ENCODE measurements at regions not wholly inside any gene's neighbourhood (a gene's known extent, or its start where the extent isn't known, plus 50 kb on each side); places are given as distances from the start of the nearest gene placed in this dataset.
A peak's percentile ranks its signal among the peaks of the same experiment; 100 is the strongest.

DNA sequence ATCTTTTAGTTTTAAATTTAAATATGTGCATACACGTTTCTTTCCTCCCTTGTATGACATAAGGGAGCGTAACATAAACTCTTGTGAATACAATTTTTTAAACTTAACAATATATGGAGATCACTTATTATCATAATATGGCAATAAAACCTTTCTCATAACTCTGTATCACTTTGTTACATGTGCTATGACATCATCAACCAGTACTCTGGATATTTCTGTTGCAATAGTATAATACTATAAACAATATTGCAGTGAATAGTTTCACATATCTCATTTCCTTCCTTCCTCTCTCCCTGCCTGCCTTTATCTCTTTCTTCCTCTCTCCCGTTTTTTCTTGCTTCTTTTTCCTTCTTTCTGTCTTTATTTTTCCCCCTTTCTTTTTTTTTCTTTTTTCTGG is 1278.0 kb upstream of the CNTN5 start:
- no peaks in the 10 kb centered on the region for H3K9me1 ChIP-seq (ENCODE audit: control insufficient read depth, insufficient read depth, low read length)
- H3K27ac ChIP-seq (ENCODE audit: extremely low read depth, low read depth, low read length): no peak overlapping the region
- no peak overlapping the region for H3K4me3 ChIP-seq
- ChIA-PET POLR2A (interaction anchor here (0.6 kb wide), 1 partner anchor 89 kb away, joined by 3 read pairs; no protein-coding TSS in a partner anchor), CTCF (ENCODE audit: low intra/inter-chr PET ratio) (no interaction called here)
- no peaks in the 10 kb centered on the region for H3K36me3 ChIP-seq (ENCODE audit: control insufficient read depth, insufficient read depth, low read length)
- ATAC-seq (no peak), FAIRE-seq (no peak), DNase-seq (ENCODE audit: extremely low read depth in 1 of 4, low spot score in 3 of 4) (no peak)
- H3K4me2 ChIP-seq (ENCODE audit: insufficient read depth, low read length): no peak overlapping the region
- no TSS peak for BruUV-seq (replicated peaks)
- H3K79me2 ChIP-seq (ENCODE audit: control insufficient read depth, insufficient read depth, low read length): no peaks in the 10 kb centered on the region
- H4K20me1 ChIP-seq (replicated peaks; ENCODE audit: control insufficient read depth, insufficient read depth, low read length): no peaks in the 10 kb centered on the region
- peaks cover 0 to 4% of the 10 kb centered on the region in 2 experiments; a peak in 2 of 5 replicates for H3K4me1 ChIP-seq (replicated peaks in 1 of 2; ENCODE audit: control insufficient read depth in 2 of 2, insufficient read depth in 2 of 2, low read length in 2 of 2)
- WGBS (ENCODE audit: insufficient coverage, low coverage, missing lambda C conversion rate): 40% methylated on average over 3 of the region's 3 CpGs
- in situ Hi-C loops (cut with MboI) (no loop called here), intact Hi-C loops (cut with micrococcal nuclease) (no loop called here)
- peak overlapping the region; percentile 24; the same call in 1 of the 2 replicates for H2AFZ ChIP-seq (ENCODE audit: low read depth, low read length)
- H3K27me3 ChIP-seq (ENCODE audit: control insufficient read depth in 2 of 2, insufficient read depth in 2 of 2, low read length in 2 of 2): no peaks in the 10 kb centered on the region
- peaks cover 4% of the 10 kb centered on the region; the same call in 1 of the 2 replicates for H3K9me3 ChIP-seq (replicated peaks; ENCODE audit: control insufficient read depth, insufficient read depth, low read depth, low read length)
- TF ChIP-seq ZNF589 (CRISPR knock-in tag; IDR thresholded peaks at IDR 0.05; ENCODE audit: low read depth): no peak
- no peak for TF ChIP-seq KDM5B (IDR thresholded peaks at IDR 0.05; ENCODE audit: insufficient replicate concordance, low read depth, low read length)
- TF ChIP-seq, protein P1, sequence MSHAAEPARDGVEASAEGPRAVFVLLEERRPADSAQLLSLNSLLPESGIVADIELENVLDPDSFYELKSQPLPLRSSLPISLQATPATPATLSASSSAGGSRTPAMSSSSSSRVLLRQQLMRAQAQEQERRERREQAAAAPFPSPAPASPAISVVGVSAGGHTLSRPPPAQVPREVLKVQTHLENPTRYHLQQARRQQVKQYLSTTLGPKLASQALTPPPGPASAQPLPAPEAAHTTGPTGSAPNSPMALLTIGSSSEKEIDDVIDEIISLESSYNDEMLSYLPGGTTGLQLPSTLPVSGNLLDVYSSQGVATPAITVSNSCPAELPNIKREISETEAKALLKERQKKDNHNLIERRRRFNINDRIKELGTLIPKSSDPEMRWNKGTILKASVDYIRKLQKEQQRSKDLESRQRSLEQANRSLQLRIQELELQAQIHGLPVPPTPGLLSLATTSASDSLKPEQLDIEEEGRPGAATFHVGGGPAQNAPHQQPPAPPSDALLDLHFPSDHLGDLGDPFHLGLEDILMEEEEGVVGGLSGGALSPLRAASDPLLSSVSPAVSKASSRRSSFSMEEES (CRISPR knock-in tag; IDR thresholded peaks at IDR 0.05): no peak
- peak; percentile 36; the same call in 1 of the 2 replicates for TF ChIP-seq ATF3 (IDR thresholded peaks at IDR 0.05)
- TF ChIP-seq ATF3 (CRISPR knock-in tag; conservative IDR thresholded peaks at IDR 0.05): no peak
- TF ChIP-seq RBM15 (IDR thresholded peaks at IDR 0.05; ENCODE audit: insufficient read depth, low read length): no peak
- H3K9ac ChIP-seq (ENCODE audit: insufficient read depth in 1 of 2, low read depth in 2 of 2, low read length in 2 of 2): no peak overlapping the region

All from K562 (cell line).